Endothelial cell of umbilical vein (primary cell): ENCODE measurements at regions not wholly inside any gene's neighbourhood (a gene's known extent, or its start where the extent isn't known, plus 50 kb on each side); places are given as distances from the start of the nearest gene placed in this dataset.

Source experiments
- BruUV-seq: library from RNA; stranded (reverse); fragments of 400-500 nt; replicated peaks from 2 replicates; lab custom pipeline; 2021; lab: Mats Ljungman, UMichigan
- CTCF ChIA-PET: fragments of 300-600, 350-600 bp; sonication (Branson Sonifier 250); formaldehyde crosslinking; loops from one replicate; lab custom pipeline; 2021; ENCODE audit warnings: antibody characterized with exemption, inconsistent platforms; lab: Charles Lee
- POLR2A ChIA-PET: fragments of 300-600, 350-600 bp; sonication (Branson Sonifier 250); formaldehyde crosslinking; loops from one replicate; lab custom pipeline; 2021; ENCODE audit warnings: antibody characterized with exemption, inconsistent platforms; lab: Charles Lee
- DNase-seq: peaks from one replicate; pipeline ENCODE4 v3.0.0-alpha.2; 2011; ENCODE audit warnings: low read depth, low spot score
- FAIRE-seq: peaks from 2 replicates; lab custom pipeline; 2011; peaks lifted over from hg19 to GRCh38; lab: Jason Lieb, UNC
- H2AFZ ChIP-seq: 2 replicates; pipeline ENCODE4 v1.6.0; 2012; ENCODE audit warnings: low read depth, low read length, control low read depth, inconsistent platforms
- H3K27ac ChIP-seq: 2 replicates; pipeline ENCODE4 v1.5.1; 2011; ENCODE audit warnings: low read depth, mild to moderate bottlenecking, control low read depth, low read length, moderate library complexity; ENCODE audit not compliant: insufficient read depth
- H3K27me3 ChIP-seq, 2 experiments: 2 replicates each; pipeline versions ENCODE4 v1.6.0 to v1.6.1; 2011; ENCODE audit warnings: low read length in 2 of 2, mixed read lengths in 1 of 2; ENCODE audit not compliant: control insufficient read depth in 2 of 2, insufficient read depth in 2 of 2
- H3K36me3 ChIP-seq, 2 experiments: 2 replicates in 1 of 2; 3 replicates in 1 of 2; pipeline ENCODE4 v1.5.1; 2011; ENCODE audit warnings: low read length in 2 of 2, mild to moderate bottlenecking in 1 of 2, moderate library complexity in 1 of 2; ENCODE audit not compliant: control insufficient read depth in 2 of 2, insufficient read depth in 2 of 2; ENCODE audit errors: extremely low read depth in 1 of 2
- H3K4me1 ChIP-seq: 3 replicates; pipeline ENCODE4 v1.5.1; 2011; ENCODE audit warnings: mild to moderate bottlenecking, low read length; ENCODE audit not compliant: control insufficient read depth, insufficient read depth; ENCODE audit errors: extremely low read depth
- H3K4me2 ChIP-seq: 2 replicates; pipeline ENCODE4 v1.6.1; 2011; ENCODE audit warnings: low read length, control low read depth, mixed read lengths; ENCODE audit not compliant: insufficient read depth
- H3K4me3 ChIP-seq, 3 experiments: fragments of 200-600 bp in 1 of 3; sonication (generic), shearing (Covaris generic) in 1 of 3; replicated peaks in 1 of 3; 2 replicates each; pipeline ENCODE4 v1.5.1; 2011 to 2016; ENCODE audit warnings: control low read depth in 3 of 3, low read length in 3 of 3, mild to moderate bottlenecking in 2 of 3, inconsistent platforms in 1 of 3, low read depth in 1 of 3, moderate library complexity in 1 of 3; ENCODE audit not compliant: insufficient read depth in 1 of 3
- H3K79me2 ChIP-seq: 2 replicates; pipeline ENCODE4 v1.6.0; 2012; ENCODE audit warnings: low read length, inconsistent platforms; ENCODE audit not compliant: control insufficient read depth, insufficient read depth
- H3K9ac ChIP-seq: replicated peaks from 2 replicates; pipeline ENCODE3; 2011; ENCODE audit warnings: low read length, control low read depth; ENCODE audit not compliant: insufficient read depth; ENCODE audit errors: extremely low read depth
- H3K9me1 ChIP-seq: replicated peaks from 3 replicates; pipeline ENCODE4 v1.6.0; 2011; ENCODE audit warnings: mild to moderate bottlenecking, low read length; ENCODE audit not compliant: control insufficient read depth, insufficient read depth; ENCODE audit errors: extremely low read depth
- H3K9me3 ChIP-seq: replicated peaks from 2 replicates; pipeline ENCODE4 v1.5.1; 2012; ENCODE audit warnings: low read length, inconsistent platforms; ENCODE audit not compliant: control insufficient read depth, insufficient read depth
- H4K20me1 ChIP-seq: replicated peaks from 2 replicates; pipeline ENCODE3; 2011; ENCODE audit warnings: mild to moderate bottlenecking, low read length; ENCODE audit not compliant: control insufficient read depth, insufficient read depth; ENCODE audit errors: extremely low read depth
- CTCF ChIP-seq, 2 donors: IDR thresholded peaks; 1 replicate in 1 of 2; 2 replicates in 1 of 2; pipeline ENCODE4 v1.5.1; 2011; ENCODE audit warnings: low read length in 2 of 2, mild to moderate bottlenecking in 2 of 2, moderate library complexity in 2 of 2, control low read depth in 1 of 2, inconsistent platforms in 1 of 2, low read depth in 1 of 2; ENCODE audit not compliant: insufficient read depth in 1 of 2; ENCODE audit errors: extremely low read depth in 1 of 2
- EZH2 ChIP-seq: IDR thresholded peaks from 2 replicates; pipeline ENCODE4 v1.6.1; 2012; ENCODE audit warnings: borderline replicate concordance, low read depth, mild to moderate bottlenecking, moderate library complexity, low read length, inconsistent platforms; ENCODE audit not compliant: severe bottlenecking
- FOS ChIP-seq: IDR thresholded peaks from 2 replicates; pipeline ENCODE4 v1.6.1; 2011; ENCODE audit warnings: mild to moderate bottlenecking, low read length, moderate library complexity, borderline replicate concordance; ENCODE audit not compliant: insufficient read depth
- GATA2 ChIP-seq: IDR thresholded peaks from 2 replicates; pipeline ENCODE4 v1.7.0; 2011; ENCODE audit warnings: low read depth, mild to moderate bottlenecking, moderate library complexity, mixed read lengths, low read length; ENCODE audit not compliant: insufficient read length, insufficient read depth
- JUN ChIP-seq: IDR thresholded peaks from 2 replicates; pipeline ENCODE4 v1.6.1; 2011; ENCODE audit warnings: borderline replicate concordance, low read depth; ENCODE audit not compliant: insufficient read length, insufficient read depth
- MYC ChIP-seq: IDR thresholded peaks from one replicate; pipeline ENCODE4 v1.6.1; 2011; ENCODE audit warnings: mild to moderate bottlenecking, low read depth, low read length
- POLR2A ChIP-seq: IDR thresholded peaks from 2 replicates; pipeline ENCODE4 v1.6.1; 2012; ENCODE audit warnings: low read depth, mild to moderate bottlenecking, control low read depth, low read length
- POLR2AphosphoS5 ChIP-seq: IDR thresholded peaks from 2 replicates; pipeline ENCODE4 v1.6.1; 2012; ENCODE audit warnings: low read depth, mild to moderate bottlenecking, control low read depth, low read length, moderate library complexity; ENCODE audit not compliant: insufficient read depth
- dilution Hi-C: fragments of 300-500 bp; cut with MboI; formaldehyde crosslinking; loops from one replicate; pipeline ENCODE4 v1.15.0; 2019; ENCODE audit warnings: low sequenced_read_pairs; ENCODE audit not compliant: extremely low pct_ligation_motif_present
- intact Hi-C: fragments of 100-400 bp; cut with micrococcal nuclease; formaldehyde crosslinking; loops from one replicate; pipeline ENCODE4 v1.10.0; 2022
- TF ChIP-seq, protein P1 (sequence below): IDR thresholded peaks from 2 replicates; pipeline ENCODE4 v1.6.1; 2011; ENCODE audit not compliant: insufficient read depth, insufficient read length

- no peaks in the 10 kb centered on the region for H3K9me3 ChIP-seq
- H3K4me3 ChIP-seq: no peak overlapping the region
- no peak overlapping the region for H3K27ac ChIP-seq
- no peak overlapping the region for H2AFZ ChIP-seq
- H4K20me1 ChIP-seq: no peaks in the 10 kb centered on the region
- BruUV-seq: no TSS peak
- H3K9ac ChIP-seq: no peak overlapping the region
- DNase-seq (no peak), FAIRE-seq (no peak)
- no peaks in the 10 kb centered on the region for H3K36me3 ChIP-seq
- intact Hi-C loops (no loop called here), dilution Hi-C loops (no loop called here)
- TF ChIP-seq GATA2 (no peak), MYC (no peak), POLR2A (no peak), FOS (no peak), EZH2 (no peak), CTCF (IDR thresholded peaks at IDR 0.05; ENCODE audit: extremely low read depth in 1 of 2, insufficient read depth in 1 of 2, low read depth in 1 of 2, low read length in 2 of 2) (no peak), POLR2AphosphoS5 (no peak), JUN (no peak)
- TF ChIP-seq, protein P1, sequence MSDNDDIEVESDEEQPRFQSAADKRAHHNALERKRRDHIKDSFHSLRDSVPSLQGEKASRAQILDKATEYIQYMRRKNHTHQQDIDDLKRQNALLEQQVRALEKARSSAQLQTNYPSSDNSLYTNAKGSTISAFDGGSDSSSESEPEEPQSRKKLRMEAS: no peak
- H3K79me2 ChIP-seq: no peaks in the 10 kb centered on the region
- no peaks in the 10 kb centered on the region for H3K9me1 ChIP-seq
- ChIA-PET POLR2A (no interaction called here), CTCF (no interaction called here)
- no peaks in the 10 kb centered on the region for H3K27me3 ChIP-seq
- no peaks in the 10 kb centered on the region for H3K4me1 ChIP-seq
- no peak overlapping the region for H3K4me2 ChIP-seq
Observed at GRCh38 chr7:10703059-10703458, 270.6 kb upstream of the PHF14 start.
